SK-N-MC (cell line): ENCODE measurements at regions not wholly inside any gene's neighbourhood (a gene's known extent, or its start where the extent isn't known, plus 50 kb on each side); places are given as distances from the start of the nearest gene placed in this dataset.

Source experiments
- DNase-seq: peaks from one replicate; pipeline ENCODE4 v3.0.0-alpha.2; 2011; ENCODE audit warnings: low read depth, low spot score
- H3K27ac ChIP-seq: fragments of 200-600 bp; sonication (generic); 2 replicates; pipeline ENCODE4 v1.5.1; 2016; ENCODE audit warnings: mixed run types
- H3K36me3 ChIP-seq: fragments of 200-600 bp; sonication (generic); 2 replicates; pipeline ENCODE4 v1.6.1; 2017; ENCODE audit warnings: antibody characterized with exemption, low read length, mixed read lengths; ENCODE audit not compliant: insufficient read depth
- H3K4me3 ChIP-seq: fragments of 200-600 bp; sonication (generic); 2 replicates; pipeline ENCODE4 v1.5.1; 2016
- H3K9ac ChIP-seq: fragments of 200-600 bp; sonication (generic); 2 replicates; pipeline ENCODE4 v1.8.0; 2017; ENCODE audit warnings: mixed run types, mixed read lengths; ENCODE audit not compliant: insufficient read length
- H3K9me3 ChIP-seq: fragments of 200-600 bp; sonication (generic); 2 replicates; pipeline ENCODE4 v1.6.1; 2017; ENCODE audit warnings: low read depth, mild to moderate bottlenecking, antibody characterized with exemption, low read length, moderate library complexity, mixed read lengths
- EZH2 ChIP-seq: fragments of 200-600 bp; sonication (generic); IDR thresholded peaks from one replicate; pipeline ENCODE4 v1.6.1; 2017; ENCODE audit warnings: antibody characterized with exemption
- FOXP2 ChIP-seq: optimal IDR thresholded peaks from 2 replicates; pipeline ENCODE3; 2011; ENCODE audit warnings: mild to moderate bottlenecking, moderate library complexity; ENCODE audit not compliant: insufficient read depth; ENCODE audit errors: extremely low read length, control extremely low read depth
- POLR2AphosphoS5 ChIP-seq: IDR thresholded peaks from 2 replicates; pipeline ENCODE4 v1.6.1; 2012; ENCODE audit warnings: mild to moderate bottlenecking, low read depth, low read length, borderline replicate concordance

- no peak overlapping the region for H3K27ac ChIP-seq
- H3K4me3 ChIP-seq, result no peak overlapping the region
- DNase-seq, result no peak
- no peak overlapping the region for H3K9ac ChIP-seq
- no peaks in the 10 kb centered on the region; the same call in 1 of the 2 replicates for H3K9me3 ChIP-seq
- no peaks in the 10 kb centered on the region for H3K36me3 ChIP-seq
- TF ChIP-seq FOXP2 (no peak), EZH2 (no peak), POLR2AphosphoS5 (no peak)
Observed at GRCh38 chr3:163490119-163490518, 1588.2 kb downstream of the SI start.

- no peaks in the 10 kb centered on the region for H3K36me3 ChIP-seq
- peaks cover 12% of the 10 kb centered on the region for H3K9me3 ChIP-seq
- no peak overlapping the region for H3K27ac ChIP-seq
- no peak overlapping the region for H3K4me3 ChIP-seq
- DNase-seq, result no peak
- no peak overlapping the region for H3K9ac ChIP-seq
- TF ChIP-seq POLR2AphosphoS5 (no peak), EZH2 (no peak), FOXP2 (no peak)
Observed at GRCh38 chr3:163482695-163483094, 1595.6 kb downstream of the SI start.

DNA sequence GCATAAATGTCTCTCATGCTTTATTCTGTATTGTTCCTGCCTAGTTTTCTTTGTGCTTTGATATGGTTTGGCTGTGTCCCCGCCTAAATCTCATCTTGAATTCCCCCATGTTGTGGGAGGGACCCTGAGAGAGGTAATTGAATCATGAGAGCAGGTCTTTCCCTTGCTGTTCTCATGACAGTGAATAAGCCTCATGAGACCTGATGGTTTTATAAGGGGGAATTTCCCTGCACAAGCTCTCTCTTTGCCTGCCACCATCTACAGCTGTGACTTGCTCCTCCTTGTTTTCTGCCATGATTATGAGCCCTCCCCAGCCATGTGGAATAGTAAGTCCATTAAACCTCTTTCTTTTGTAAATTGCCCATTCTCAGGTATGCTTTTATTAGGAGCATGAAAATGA is 1596.6 kb downstream of the SI start:
- Histone ChIP-seq H3K9me3 (peaks cover 12% of the 10 kb centered on the region), H3K27ac (no peak overlapping the region), H3K9ac (no peak overlapping the region), H3K4me3 (no peak overlapping the region), H3K36me3 (no peaks in the 10 kb centered on the region)
- DNase-seq, result no peak
- TF ChIP-seq EZH2 (no peak), POLR2AphosphoS5 (no peak), FOXP2 (no peak)

GRCh38 chr3:163476179-163476578 is 1602.1 kb downstream of the SI start:
- Histone ChIP-seq H3K27ac (peak overlapping the region; percentile 73), H3K36me3 (peaks cover 3% of the 10 kb centered on the region; the same call in 1 of the 2 replicates), H3K9ac (no peak overlapping the region), H3K9me3 (peaks cover 6% of the 10 kb centered on the region), H3K4me3 (no peak overlapping the region)
- no peak for TF ChIP-seq EZH2
- DNase-seq, result peak; percentile 56

GRCh38 chr3:163474766-163475165 is 1603.5 kb downstream of the SI start:
- TF ChIP-seq FOXP2 (no peak), EZH2 (no peak), POLR2AphosphoS5 (peak; percentile 46; the same call in 1 of the 2 replicates)
- Histone ChIP-seq H3K9ac (no peak overlapping the region), H3K36me3 (peaks cover 3% of the 10 kb centered on the region; the same call in 1 of the 2 replicates), H3K27ac (peak overlapping the region; percentile 71; the same call in 1 of the 2 replicates), H3K4me3 (no peak overlapping the region), H3K9me3 (peaks cover 6% of the 10 kb centered on the region)
- DNase-seq, result peak; percentile 51

DNA sequence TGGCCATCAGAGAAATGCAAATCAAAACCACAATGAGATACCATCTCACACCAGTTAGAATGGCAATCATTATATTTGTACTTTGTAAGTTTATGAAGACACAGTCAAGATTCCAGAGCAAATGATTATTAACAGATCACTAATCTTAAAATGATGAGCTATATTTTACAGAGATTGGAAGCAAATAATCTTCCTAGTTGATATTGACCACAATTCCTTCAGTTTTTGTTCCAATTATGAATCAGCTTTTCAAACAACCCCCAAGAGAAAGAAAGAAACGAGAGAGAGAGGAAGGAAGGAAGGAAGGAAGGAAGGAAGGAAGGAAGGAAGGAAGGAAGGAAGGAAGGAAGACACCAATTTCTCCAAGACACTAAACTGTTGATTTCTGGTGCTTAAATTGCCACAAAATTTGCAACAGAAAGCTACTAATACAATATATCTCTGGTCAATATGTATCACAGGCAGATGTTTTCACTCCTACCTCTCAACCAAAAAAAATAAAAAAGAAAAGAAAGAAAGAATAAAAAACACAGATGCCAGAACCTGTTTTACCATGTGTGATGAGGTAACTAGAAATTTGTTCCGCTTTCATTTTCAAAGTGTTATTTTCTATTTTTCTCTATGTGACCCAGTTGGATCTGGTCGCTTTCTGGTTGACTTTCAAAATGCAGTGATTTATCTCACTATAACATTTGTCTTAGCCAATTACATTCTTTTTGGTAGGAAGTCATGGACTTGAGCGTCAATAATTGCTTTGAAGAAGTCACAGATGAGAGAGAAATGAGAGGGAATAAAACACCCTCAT is 1609.6 kb downstream of the SI start:
- Histone ChIP-seq H3K4me3 (peak overlapping the region; percentile 55), H3K9me3 (peaks cover 7% of the 10 kb centered on the region; the same call in 1 of the 2 replicates), H3K36me3 (peaks cover 14% of the 10 kb centered on the region), H3K9ac (peak overlapping the region; percentile 54), H3K27ac (peak overlapping the region; percentile 99)
- DNase-seq, result peak; percentile 98
- TF ChIP-seq EZH2 (no peak), POLR2AphosphoS5 (peak; percentile 74; the same call in 1 of the 2 replicates), FOXP2 (no peak)

GRCh38 chr3:163462446-163462845 is 1615.8 kb downstream of the SI start:
- DNase-seq, result no peak
- peaks cover 15% of the 10 kb centered on the region for H3K36me3 ChIP-seq
- H3K9me3 ChIP-seq, result peaks cover 9% of the 10 kb centered on the region; the same call in 1 of the 2 replicates
- H3K4me3 ChIP-seq, result no peak overlapping the region
- no peak overlapping the region for H3K27ac ChIP-seq
- no peak overlapping the region for H3K9ac ChIP-seq
- TF ChIP-seq FOXP2, result no peak
- TF ChIP-seq EZH2, result no peak
- no peak for TF ChIP-seq POLR2AphosphoS5

DNA sequence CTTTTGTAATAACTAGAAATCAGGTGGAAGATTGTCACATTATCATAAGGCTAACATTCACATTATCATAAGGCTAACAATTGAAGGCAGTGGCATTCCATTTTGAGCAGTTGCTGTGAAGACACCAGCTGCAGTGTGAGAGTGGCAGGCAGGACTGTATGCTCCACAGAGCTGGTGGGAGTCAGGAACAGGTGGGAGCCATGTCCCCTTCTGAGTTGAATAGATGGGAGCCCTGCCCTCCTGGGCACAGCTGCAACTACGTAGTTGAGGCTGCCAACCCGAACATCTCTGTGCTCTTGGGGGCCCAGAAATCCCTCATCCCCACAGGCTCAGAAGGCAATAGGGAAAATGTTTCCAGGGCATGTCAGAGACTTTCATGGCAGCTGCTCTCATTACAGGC is 1627.6 kb downstream of the SI start:
- H3K36me3 ChIP-seq, result no peaks in the 10 kb centered on the region
- no peak overlapping the region for H3K4me3 ChIP-seq
- TF ChIP-seq POLR2AphosphoS5 (no peak), FOXP2 (no peak), EZH2 (no peak)
- DNase-seq, result no peak
- H3K9me3 ChIP-seq, result peaks cover 3% of the 10 kb centered on the region; the same call in 1 of the 2 replicates
- H3K27ac ChIP-seq, result no peak overlapping the region
- no peak overlapping the region for H3K9ac ChIP-seq

GRCh38 chr3:163438760-163439159 is 1639.5 kb downstream of the SI start:
- no peak for TF ChIP-seq POLR2AphosphoS5
- TF ChIP-seq EZH2, result no peak
- no peak for TF ChIP-seq FOXP2
- peak; percentile 51 for DNase-seq
- no peak overlapping the region for H3K4me3 ChIP-seq
- no peaks in the 10 kb centered on the region for H3K36me3 ChIP-seq
- H3K9me3 ChIP-seq, result no peaks in the 10 kb centered on the region; the same call in 1 of the 2 replicates
- H3K27ac ChIP-seq, result no peak overlapping the region
- H3K9ac ChIP-seq, result no peak overlapping the region
